ENCODE measurements at regions not wholly inside any gene's neighbourhood (a gene's known extent, or its start where the extent isn't known, plus 50 kb on each side); places are given as distances from the start of the nearest gene placed in this dataset.

GRCh38 chr14:86865934-86866333 is 1127.0 kb downstream of the GALC start:
- 91% methylated on average over 3 of the region's 3 CpGs for WGBS
- H3K27me3 ChIP-seq (ENCODE audit: control insufficient read depth in 4 of 4, insufficient read depth in 4 of 4, low read length in 3 of 4) = no peaks in the 10 kb centered on the region
- no peak overlapping the region for H3K9ac ChIP-seq (ENCODE audit: low read depth in 1 of 2, low read length in 2 of 2)
- DNase-seq (ENCODE audit: low spot score) = no peak
- TF ChIP-seq GABPA (IDR thresholded peaks at IDR 0.05 in 1 of 2, conservative IDR thresholded peaks at IDR 0.05 in 1 of 2) (no peak), RAD21 (IDR thresholded peaks at IDR 0.05) (peak in 1 of 2 donors; percentile 34)
- no peaks in the 10 kb centered on the region for H3K9me3 ChIP-seq (ENCODE audit: control insufficient read depth in 4 of 4, low read length in 3 of 4)
- no peaks in the 10 kb centered on the region for H3K36me3 ChIP-seq (ENCODE audit: control insufficient read depth in 4 of 4, insufficient read depth in 3 of 4, low read depth in 1 of 4, low read length in 3 of 4)
- no peak overlapping the region for H3K27ac ChIP-seq (ENCODE audit: low read depth in 1 of 2, low read length in 2 of 2)
- no peaks in the 10 kb centered on the region for H3K4me1 ChIP-seq (ENCODE audit: control insufficient read depth in 4 of 4, insufficient read depth in 4 of 4, low read length in 3 of 4)
- no peak overlapping the region for H3K4me3 ChIP-seq (ENCODE audit: low read depth in 1 of 3, low read length in 3 of 3)

- TF ChIP-seq RXRA (IDR thresholded peaks at IDR 0.05) = no peak
- no peak overlapping the region for H3K4me3 ChIP-seq (ENCODE audit: low read depth in 1 of 3, low read length in 3 of 3)
- 78% methylated on average over 6 of the region's 6 CpGs for WGBS
- no peak overlapping the region for H3K27ac ChIP-seq (ENCODE audit: low read depth in 1 of 2, low read length in 2 of 2)
- no peaks in the 10 kb centered on the region for H3K9me3 ChIP-seq (ENCODE audit: control insufficient read depth in 4 of 4, low read length in 3 of 4)
- H3K36me3 ChIP-seq (ENCODE audit: control insufficient read depth in 4 of 4, insufficient read depth in 3 of 4, low read depth in 1 of 4, low read length in 3 of 4) = no peaks in the 10 kb centered on the region
- no peak overlapping the region for H3K9ac ChIP-seq (ENCODE audit: low read depth in 1 of 2, low read length in 2 of 2)
- DNase-seq (ENCODE audit: low spot score) = no peak
- H3K4me1 ChIP-seq (ENCODE audit: control insufficient read depth in 4 of 4, insufficient read depth in 4 of 4, low read length in 3 of 4) = no peaks in the 10 kb centered on the region
- no peaks in the 10 kb centered on the region for H3K27me3 ChIP-seq (ENCODE audit: control insufficient read depth in 4 of 4, insufficient read depth in 4 of 4, low read length in 3 of 4)
These were observed 1134.4 kb downstream of the GALC start for GRCh38 chr14:86858591-86858990.

GRCh38 chr14:86858031-86858430 is 1135.0 kb downstream of the GALC start:
- Histone ChIP-seq H3K4me3 (ENCODE audit: low read depth in 1 of 3, low read length in 3 of 3) (no peak overlapping the region), H3K9me3 (ENCODE audit: control insufficient read depth in 4 of 4, low read length in 3 of 4) (no peaks in the 10 kb centered on the region), H3K36me3 (ENCODE audit: control insufficient read depth in 4 of 4, insufficient read depth in 3 of 4, low read depth in 1 of 4, low read length in 3 of 4) (no peaks in the 10 kb centered on the region), H3K4me1 (ENCODE audit: control insufficient read depth in 4 of 4, insufficient read depth in 4 of 4, low read length in 3 of 4) (no peaks in the 10 kb centered on the region), H3K27me3 (ENCODE audit: control insufficient read depth in 4 of 4, insufficient read depth in 4 of 4, low read length in 3 of 4) (no peaks in the 10 kb centered on the region), H3K27ac (ENCODE audit: low read depth in 1 of 2, low read length in 2 of 2) (no peak overlapping the region), H3K9ac (ENCODE audit: low read depth in 1 of 2, low read length in 2 of 2) (no peak overlapping the region)
- TF ChIP-seq TAF1 (conservative IDR thresholded peaks at IDR 0.05) (no peak), GABPA (IDR thresholded peaks at IDR 0.05 in 1 of 2, conservative IDR thresholded peaks at IDR 0.05 in 1 of 2) (no peak), RAD21 (IDR thresholded peaks at IDR 0.05) (no peak), HNF4G (IDR thresholded peaks at IDR 0.05) (no peak), HNF4A (conservative IDR thresholded peaks at IDR 0.05) (no peak), YY1 (IDR thresholded peaks at IDR 0.05) (no peak), NR2F2 (IDR thresholded peaks at IDR 0.05) (no peak), FOXA2 (IDR thresholded peaks at IDR 0.05) (no peak), EGR1 (IDR thresholded peaks at IDR 0.05; ENCODE audit: low read depth in 2 of 2) (no peak), FOXA1 (IDR thresholded peaks at IDR 0.05) (no peak), MAX (IDR thresholded peaks at IDR 0.05) (no peak)
- TF ChIP-seq, protein P1, sequence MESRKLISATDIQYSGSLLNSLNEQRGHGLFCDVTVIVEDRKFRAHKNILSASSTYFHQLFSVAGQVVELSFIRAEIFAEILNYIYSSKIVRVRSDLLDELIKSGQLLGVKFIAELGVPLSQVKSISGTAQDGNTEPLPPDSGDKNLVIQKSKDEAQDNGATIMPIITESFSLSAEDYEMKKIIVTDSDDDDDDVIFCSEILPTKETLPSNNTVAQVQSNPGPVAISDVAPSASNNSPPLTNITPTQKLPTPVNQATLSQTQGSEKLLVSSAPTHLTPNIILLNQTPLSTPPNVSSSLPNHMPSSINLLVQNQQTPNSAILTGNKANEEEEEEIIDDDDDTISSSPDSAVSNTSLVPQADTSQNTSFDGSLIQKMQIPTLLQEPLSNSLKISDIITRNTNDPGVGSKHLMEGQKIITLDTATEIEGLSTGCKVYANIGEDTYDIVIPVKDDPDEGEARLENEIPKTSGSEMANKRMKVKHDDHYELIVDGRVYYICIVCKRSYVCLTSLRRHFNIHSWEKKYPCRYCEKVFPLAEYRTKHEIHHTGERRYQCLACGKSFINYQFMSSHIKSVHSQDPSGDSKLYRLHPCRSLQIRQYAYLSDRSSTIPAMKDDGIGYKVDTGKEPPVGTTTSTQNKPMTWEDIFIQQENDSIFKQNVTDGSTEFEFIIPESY (IDR thresholded peaks at IDR 0.05) = no peak
- TF ChIP-seq, protein P2, sequence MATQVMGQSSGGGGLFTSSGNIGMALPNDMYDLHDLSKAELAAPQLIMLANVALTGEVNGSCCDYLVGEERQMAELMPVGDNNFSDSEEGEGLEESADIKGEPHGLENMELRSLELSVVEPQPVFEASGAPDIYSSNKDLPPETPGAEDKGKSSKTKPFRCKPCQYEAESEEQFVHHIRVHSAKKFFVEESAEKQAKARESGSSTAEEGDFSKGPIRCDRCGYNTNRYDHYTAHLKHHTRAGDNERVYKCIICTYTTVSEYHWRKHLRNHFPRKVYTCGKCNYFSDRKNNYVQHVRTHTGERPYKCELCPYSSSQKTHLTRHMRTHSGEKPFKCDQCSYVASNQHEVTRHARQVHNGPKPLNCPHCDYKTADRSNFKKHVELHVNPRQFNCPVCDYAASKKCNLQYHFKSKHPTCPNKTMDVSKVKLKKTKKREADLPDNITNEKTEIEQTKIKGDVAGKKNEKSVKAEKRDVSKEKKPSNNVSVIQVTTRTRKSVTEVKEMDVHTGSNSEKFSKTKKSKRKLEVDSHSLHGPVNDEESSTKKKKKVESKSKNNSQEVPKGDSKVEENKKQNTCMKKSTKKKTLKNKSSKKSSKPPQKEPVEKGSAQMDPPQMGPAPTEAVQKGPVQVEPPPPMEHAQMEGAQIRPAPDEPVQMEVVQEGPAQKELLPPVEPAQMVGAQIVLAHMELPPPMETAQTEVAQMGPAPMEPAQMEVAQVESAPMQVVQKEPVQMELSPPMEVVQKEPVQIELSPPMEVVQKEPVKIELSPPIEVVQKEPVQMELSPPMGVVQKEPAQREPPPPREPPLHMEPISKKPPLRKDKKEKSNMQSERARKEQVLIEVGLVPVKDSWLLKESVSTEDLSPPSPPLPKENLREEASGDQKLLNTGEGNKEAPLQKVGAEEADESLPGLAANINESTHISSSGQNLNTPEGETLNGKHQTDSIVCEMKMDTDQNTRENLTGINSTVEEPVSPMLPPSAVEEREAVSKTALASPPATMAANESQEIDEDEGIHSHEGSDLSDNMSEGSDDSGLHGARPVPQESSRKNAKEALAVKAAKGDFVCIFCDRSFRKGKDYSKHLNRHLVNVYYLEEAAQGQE (IDR thresholded peaks at IDR 0.05) = no peak
- TF ChIP-seq, protein P3, sequence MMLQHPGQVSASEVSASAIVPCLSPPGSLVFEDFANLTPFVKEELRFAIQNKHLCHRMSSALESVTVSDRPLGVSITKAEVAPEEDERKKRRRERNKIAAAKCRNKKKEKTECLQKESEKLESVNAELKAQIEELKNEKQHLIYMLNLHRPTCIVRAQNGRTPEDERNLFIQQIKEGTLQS (IDR thresholded peaks at IDR 0.05) = no peak
- TF ChIP-seq, protein P4, sequence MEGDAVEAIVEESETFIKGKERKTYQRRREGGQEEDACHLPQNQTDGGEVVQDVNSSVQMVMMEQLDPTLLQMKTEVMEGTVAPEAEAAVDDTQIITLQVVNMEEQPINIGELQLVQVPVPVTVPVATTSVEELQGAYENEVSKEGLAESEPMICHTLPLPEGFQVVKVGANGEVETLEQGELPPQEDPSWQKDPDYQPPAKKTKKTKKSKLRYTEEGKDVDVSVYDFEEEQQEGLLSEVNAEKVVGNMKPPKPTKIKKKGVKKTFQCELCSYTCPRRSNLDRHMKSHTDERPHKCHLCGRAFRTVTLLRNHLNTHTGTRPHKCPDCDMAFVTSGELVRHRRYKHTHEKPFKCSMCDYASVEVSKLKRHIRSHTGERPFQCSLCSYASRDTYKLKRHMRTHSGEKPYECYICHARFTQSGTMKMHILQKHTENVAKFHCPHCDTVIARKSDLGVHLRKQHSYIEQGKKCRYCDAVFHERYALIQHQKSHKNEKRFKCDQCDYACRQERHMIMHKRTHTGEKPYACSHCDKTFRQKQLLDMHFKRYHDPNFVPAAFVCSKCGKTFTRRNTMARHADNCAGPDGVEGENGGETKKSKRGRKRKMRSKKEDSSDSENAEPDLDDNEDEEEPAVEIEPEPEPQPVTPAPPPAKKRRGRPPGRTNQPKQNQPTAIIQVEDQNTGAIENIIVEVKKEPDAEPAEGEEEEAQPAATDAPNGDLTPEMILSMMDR (IDR thresholded peaks at IDR 0.05; ENCODE audit: low read depth, low read length, missing input control) = no peak
- 86% methylated on average over 3 of the region's 3 CpGs for WGBS
- DNase-seq (ENCODE audit: low spot score) = no peak
